Limb (tissue), 2 donors: ENCODE measurements at regions not wholly inside any gene's neighbourhood (a gene's known extent, or its start where the extent isn't known, plus 50 kb on each side); places are given as distances from the start of the nearest gene placed in this dataset.
A peak's percentile ranks its signal among the peaks of the same experiment; 100 is the strongest.

Experiments
- DNase-seq, 2 donors: peaks; one replicate each; pipeline ENCODE4 v3.0.0-alpha.2; 2016; ENCODE audit errors: extremely low spot score in 2 of 2

DNA sequence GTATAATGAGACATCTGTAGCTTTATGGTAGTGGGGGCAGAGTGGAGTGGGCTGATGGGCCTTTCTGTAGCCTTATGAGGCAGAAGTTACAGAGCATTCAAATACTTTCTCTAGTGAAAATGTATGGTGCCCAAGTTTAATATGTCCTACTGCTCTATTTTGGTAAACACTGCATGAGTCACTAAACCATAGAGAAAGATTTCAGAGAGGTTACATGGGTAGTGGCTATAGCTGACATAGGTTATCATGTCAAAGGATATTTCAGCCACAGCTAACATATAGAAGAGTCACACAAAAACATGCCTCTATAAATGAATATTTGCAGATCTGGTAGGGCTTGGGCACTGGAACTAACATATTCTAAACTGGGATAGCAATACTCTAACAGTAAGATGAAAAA lies 212.4 kb upstream of the USP25 start:
- no peak for DNase-seq

DNA sequence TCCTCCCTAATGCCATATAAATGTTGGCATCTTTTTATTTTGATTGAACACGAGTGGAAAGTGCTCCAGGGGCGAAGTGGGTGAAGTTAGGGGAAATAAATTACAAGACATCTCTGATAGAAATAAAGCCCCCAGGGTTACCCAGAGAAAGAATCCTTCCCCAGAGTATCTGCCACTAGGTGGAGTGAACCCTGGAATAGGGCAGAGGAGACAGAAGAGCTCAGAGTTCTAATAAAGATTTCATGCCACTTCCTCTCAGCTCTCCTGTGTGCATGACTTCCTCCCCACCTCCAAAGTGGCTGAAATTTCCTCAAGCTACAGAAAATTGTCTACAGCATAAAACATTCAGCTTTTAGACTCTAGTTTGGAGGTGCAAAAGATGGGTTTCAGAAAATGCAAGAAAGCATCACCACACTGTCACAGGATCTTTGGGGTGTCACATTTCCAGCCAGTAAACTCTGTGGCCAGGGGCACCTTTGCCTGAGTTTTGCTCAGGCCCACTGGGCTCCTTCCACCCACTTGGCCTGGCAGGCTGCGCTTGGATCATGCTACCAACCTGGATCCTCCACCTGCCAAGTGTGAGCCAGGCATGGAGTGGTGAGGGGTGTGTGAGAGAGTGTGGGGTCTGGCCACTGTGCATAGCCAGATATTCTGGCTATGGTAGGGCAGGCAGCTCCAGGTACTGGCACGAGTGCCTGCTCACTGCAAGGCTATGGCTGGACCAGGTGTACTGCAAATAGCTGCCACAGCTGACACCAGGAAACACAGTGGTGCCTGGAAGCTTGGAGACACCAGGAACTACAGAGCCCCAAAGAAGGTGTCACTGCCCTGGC lies 208.8 kb upstream of the USP25 start:
- no peak for DNase-seq

DNA sequence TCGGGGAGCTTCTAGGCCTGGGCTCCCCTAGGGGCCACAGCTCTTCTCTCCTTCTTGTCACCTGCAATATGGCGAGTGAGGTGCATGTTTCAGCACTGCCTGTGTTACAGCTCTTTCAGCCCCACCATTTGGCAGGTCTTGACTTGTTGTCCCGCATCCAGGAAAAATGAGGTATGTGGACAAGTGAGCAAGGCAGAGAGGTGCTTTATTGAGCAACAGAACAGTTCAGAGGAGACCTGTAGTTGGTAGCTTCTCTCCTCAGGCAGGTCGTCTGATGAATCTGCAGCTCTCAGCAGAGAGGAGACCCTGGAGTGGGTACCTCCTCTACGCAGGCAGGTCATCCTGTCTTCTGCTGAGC lies 208.2 kb upstream of the USP25 start:
- no peak for DNase-seq

DNA sequence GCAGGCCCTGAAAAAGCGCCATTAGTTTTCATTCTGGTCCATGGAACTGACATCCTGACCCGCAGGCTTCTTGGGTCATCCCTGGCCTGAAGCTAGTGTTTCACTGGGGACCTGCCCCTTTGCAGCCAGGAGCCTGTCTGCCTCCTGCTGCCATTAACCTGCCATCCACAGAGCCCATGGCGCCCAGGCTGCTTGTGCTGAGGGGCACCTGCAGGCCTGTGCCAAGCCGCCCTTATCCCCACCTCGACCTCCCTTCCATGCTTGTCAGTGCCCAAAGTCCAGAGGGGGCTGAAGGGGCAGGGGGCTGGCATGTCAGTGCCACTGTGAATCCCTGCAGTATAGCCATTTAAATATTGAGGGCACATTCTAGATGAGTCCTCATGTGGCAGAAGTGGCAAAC lies 207.6 kb upstream of the USP25 start:
- DNase-seq, result no peak

DNA sequence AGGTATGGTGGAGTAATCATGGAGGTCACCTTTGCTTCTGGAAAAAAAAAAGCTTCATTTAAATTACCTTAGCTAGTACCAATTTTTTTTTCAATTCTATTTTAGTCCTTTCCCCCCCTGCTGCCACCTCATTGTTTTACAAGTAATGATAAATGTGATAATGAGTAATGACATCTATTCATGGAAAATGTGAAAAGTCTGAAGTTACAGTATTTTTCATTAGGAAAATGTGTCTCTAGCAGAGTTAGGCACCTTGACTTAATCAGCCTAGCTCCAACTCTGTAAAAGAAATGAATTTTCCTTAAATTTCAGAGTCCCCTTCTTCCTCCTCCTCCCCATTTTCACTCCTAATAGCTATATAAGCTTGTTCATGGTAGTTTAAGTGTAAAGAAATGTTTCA lies 204.9 kb upstream of the USP25 start:
- DNase-seq, result no peak

DNA sequence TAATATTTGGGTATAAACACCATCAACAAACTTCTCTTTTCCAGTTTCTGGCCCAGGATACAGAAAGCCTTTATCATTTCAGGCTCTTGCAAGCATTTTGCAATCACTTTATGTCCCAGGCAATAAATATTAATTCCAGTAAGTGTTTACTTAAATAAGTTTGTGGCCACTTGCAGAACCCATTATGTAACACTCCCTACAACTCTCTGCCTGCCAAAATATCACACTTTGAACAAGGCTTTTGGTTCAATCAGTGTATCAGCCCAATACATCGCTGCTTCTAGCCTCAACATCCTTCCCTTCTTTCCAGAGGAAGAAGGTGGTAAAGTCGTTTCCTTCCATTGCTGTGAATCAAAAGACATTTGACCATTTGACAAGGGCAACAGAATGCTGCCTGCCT lies 203.0 kb upstream of the USP25 start:
- no peak for DNase-seq

DNA sequence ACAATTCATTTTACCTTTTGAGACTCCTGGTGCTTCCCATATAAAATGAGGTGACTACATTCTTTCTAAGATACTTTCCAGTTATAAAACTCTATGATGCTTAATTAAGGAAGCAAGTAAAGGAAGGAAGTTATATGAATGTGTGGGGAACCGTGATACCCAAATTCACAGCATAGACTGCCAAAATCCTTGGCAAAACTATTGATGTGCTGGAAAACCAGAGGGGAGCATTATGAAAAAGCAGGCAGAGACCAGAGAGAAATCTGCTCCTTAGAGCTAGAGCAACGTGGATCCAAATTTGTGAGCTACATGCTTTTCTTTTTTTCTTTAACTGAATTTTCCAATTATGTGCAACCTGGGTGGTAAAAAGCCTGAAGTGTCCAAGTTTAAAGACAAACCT lies 201.4 kb upstream of the USP25 start:
- DNase-seq, result no peak

DNA sequence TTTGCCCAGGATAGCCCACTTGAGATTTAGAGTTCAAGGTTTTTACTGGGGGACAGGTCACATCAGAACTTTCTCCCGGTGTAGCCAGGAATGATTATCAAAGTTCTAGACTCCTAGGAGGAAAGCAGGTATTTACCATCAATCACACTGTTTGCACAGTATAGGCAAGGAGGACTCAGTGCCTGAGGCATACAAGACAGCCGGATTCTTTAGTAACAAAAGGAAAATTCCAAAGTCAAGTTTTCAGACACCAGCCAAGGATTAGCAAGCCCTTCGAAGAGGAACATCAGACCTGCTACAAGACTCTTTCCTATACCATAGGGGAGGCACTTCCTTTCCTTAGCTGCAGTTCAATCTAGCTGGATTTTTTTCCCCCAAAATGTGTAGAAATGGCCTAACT lies 197.8 kb upstream of the USP25 start:
- DNase-seq, result no peak

DNA sequence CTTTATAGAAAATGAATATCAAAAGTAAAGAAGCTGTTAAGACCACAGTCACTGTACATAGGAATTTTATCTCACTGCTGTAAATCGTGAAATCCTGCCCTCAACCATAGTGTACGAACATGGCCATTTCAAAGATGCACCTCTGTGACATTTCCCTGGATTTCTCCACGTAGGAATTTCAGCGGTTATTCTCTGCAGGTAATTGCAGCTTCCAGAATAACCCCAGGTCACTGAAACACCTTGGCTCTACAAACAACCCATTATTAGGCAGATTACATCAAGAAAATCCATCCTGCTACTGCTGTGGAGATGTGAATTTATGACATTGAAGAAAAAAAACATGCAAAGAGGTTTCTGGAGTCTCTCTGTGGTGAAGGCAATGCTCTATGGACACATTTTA lies 196.2 kb upstream of the USP25 start:
- no peak for DNase-seq

DNA sequence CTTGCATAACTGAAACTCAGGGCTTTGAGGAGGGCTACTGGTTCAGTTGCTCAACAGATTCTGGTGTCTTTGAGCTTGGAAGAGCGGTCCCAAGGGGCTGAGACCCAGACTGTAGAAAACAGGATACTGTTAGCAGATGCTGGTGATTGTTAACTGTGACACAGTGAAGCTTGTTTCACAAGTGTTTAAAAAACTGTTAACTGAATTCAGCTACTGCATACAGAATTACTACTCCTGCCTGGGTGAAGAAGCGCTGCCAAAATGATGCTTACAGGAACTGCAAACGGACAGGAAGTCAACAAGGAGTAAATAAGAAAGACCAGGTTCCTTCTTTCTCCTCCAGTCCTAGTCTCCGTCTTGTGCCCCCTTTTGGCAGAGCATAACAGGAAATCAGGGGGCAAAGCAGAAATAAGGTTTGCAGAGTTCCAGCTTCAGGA lies 195.3 kb upstream of the USP25 start:
- DNase-seq, result no peak

DNA sequence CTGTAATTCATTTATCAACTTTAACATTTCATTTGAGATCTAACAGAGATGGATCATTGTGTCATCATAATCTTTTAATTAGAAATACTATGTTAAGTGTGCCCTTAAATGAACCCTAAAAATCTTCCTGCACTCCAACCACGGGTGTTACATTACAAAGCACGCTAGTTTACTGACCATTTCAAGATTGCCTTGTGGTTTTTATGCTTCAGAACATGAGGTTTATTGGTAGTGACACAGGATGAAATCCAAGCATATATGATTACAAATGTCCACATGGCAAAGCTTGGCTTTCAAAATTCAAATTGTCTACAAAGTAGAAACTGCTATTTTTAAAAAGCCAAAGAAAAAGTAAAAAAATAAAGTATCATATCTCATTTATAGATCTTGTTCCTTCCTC lies 190.4 kb upstream of the USP25 start:
- DNase-seq, result no peak

DNA sequence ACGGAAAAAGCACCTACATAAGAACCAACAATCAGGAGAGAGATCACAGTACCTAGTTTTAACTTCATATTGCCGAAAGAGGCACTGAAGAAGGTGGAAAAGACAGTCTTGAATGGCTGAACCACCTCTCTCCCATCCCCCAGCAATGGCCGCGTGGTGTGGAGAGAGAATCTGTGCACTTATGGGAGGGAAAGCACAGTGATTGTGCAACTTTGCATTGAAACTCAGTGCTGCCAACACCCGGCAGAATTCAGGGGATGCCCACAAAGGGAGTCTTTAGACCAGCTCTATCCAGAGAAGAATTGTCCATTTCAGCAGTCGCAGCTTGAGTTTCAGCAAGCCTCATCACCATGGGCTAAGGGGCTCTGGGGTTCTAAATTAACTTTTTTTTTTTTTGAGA lies 186.3 kb upstream of the USP25 start:
- no peak for DNase-seq

DNA sequence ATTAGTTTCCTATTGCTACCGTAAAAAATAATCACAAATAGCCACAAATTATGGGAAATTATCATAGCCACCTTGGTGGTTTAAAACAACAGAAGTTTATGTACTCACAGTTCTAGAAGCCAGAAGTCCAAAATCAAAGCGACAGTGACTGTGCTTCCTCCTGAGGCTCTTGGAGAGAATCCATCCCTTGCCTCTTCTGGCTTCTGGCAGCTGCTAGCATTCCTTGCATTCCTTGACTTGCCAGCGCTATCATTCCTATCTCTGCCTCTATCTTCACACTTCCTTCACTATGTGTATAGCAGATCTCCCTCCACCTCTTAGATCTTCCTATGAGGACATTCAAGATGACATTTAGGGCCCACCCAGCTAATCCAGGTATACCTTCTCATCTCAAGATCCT lies 180.1 kb upstream of the USP25 start:
- DNase-seq, result no peak

DNA sequence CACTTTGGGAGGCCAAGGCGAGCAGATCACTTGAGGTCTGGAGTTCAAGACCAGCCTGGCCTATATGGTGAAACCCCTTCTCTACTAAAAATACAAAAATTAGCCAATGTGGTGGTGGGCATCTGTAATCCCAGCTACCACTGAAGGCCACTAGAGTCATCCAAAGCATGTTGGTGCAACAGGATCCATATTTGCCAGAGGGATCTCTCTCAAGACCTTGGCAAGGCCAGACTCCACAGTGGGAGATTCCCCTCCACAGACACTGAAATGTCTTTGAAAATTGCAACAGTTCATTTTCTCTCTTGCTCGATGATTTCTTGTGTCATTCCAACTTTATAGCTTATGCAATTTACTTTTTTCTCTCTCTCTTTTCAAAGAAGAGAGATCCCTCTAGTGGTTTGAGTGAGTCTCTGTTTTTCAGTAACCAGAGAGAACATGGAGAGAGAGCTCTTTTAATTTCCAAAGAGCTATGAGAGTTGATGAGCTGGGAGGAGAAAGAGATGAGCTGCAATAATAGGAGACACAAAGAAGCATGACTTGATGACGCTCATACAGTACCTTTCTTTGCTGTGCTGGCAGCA lies 176.8 kb upstream of the USP25 start:
- DNase-seq, result peak in 1 of 2 donors; percentile 41

DNA sequence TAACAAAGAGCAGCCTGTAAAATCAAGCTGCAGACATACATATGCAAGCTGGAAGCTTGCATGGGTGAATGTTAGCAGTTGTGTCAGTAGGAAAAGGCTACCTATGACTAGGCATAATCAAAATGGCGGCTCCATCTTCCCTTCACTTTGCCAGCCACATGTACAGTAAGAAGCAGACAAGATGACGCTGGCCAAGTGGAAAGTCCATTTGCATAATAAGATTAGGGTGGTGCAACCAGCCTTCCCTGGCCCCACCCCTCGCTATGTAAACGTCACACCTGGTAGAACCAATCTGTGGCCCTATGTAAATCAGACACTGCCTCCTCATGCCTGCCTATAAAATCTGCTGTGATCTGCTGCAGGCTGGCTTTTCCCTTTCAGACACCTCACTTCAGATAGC lies 171.9 kb upstream of the USP25 start:
- no peak for DNase-seq

DNA sequence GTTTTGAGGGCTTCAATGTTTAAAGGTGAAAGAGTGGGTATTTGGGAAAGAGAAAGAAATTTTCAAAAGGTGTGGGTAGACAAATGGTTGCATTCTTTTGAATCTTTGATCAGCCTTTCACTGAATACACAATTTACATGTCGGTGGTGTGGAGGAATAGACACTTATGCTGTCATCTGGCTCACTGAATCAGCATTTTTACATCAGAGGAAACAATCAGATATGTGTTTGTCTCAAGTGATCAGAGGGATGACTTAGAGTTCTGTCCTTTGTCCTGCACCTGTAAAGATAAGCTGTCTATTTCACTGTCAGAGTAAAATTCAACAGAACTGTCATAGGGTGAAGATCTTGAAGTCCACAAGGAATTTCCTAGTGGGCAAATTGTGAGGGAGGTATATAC lies 170.9 kb upstream of the USP25 start:
- no peak for DNase-seq

DNA sequence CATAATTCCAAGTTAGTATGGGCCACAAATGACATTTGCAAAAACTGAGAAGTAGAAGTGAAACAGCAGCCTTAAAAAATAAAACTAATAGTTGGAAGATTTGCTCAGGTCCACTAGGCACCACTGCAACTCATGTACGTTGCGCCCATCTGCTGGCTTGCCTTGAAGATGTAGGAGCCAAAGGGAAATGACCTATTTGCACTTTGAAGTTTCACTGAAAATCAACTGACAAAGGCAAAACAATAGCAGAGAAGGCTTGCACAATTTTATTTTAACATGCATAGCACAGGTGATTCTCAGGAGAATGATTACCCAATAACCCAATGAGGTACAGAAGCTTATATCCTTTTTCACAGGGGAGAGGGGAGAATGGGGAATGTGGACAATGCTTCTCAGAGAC lies 170.1 kb upstream of the USP25 start:
- DNase-seq, result no peak

DNA sequence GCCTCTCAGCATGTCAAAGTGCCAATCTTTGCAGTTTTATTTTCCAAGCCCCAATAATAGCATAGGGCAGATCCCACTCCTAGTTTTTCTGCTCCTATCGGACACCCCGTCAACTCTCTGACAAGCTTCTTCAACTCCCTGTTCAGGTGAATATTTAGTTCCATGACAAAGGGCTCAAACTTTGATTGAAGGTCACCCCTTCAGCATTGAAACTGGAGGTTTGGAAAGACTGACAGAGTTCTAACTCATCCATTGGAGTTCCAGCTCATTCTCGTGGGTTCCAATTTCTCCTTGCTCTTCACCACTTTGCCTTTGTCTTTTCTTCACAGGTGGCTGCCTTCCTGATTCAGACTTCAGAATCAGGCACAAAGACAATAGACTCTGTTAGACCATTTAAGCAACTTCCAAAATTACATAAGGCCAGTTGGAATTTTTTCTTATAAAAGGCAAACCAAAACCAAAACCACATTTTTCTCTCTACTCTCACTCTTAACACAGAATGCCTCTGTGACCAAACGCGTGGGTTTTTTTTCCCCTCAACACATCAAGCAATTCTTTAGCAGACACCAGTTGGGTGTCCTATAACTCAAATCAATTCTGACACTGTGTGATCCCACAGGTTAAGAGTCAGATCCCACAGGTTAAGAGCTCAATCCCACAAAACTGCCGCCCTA lies 169.3 kb upstream of the USP25 start:
- no peak for DNase-seq

DNA sequence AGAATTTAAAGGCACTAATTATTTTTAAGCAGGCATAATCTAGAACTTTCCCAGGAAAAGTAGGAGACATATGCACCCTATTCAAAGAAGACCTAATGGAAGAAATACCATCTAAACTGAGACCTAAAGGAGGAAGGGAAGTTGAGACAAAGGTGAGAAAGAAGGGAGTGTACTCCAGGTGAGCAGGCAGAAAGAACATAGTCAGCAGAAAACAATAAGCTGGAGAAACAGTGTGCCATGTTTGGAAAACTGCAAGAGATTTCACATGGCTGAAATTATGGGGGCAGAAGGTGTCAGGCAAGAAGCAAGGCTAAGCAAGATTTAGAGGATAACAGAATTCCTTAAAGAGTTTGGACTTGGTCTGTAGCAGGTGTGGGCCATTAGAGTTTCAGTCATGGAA lies 167.0 kb upstream of the USP25 start:
- no peak for DNase-seq

DNA sequence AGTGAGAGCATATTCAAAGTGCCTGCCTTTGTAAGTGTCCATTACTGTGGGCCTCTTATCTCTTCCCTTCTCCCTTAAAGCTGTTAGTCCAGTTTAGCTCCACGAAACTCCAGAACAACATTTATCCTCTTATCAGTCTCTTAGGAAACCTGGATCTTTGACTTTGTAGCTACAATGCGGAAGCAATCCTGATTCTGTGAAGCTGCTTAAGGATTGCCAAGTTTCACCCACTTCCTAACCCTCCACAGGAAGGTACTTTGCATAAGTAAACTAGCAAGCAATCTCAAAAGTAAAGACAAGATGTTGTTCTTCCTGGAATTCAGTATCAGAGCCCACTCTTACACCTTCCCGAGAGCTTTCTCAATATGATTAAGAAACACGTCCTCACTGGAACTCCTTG lies 164.9 kb upstream of the USP25 start:
- no peak for DNase-seq

DNA sequence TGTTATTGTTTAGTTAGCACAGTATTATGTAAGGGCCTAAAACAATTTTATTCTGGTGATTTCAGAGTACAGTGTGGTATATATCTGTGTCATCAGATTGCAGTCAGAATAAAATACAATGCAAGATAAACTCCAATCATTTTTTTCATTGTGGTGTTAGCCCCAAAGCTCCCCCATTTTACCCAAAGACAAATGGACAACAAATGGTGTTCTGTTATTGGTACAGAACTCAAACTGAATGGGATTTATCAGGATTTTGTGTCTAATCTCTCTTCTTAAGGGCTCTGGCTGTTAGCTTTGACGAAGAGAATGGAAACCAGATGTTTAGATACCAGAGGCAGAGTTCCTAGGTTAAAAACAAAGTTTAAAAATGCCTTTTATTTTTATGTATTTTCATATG lies 163.1 kb upstream of the USP25 start:
- DNase-seq, result no peak

DNA sequence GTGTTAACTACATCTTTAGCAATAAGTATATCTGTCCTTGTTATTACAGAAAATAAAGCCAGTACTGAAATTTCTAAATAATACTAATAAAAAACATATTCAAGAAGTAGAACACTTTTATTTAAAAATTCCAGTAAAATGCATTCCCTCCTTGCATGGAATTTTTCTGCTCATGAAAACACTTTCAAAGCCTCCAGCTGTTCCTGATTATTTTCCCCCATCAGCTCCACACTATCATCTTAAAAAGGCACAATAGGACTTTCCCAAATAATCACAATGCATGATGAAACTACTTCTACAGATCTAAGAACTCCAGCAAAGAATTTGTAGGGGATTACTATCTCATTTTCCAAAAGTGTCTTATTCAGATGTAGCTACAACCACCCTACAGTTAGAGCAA lies 162.6 kb upstream of the USP25 start:
- peak in 1 of 2 donors; percentile 14 for DNase-seq

DNA sequence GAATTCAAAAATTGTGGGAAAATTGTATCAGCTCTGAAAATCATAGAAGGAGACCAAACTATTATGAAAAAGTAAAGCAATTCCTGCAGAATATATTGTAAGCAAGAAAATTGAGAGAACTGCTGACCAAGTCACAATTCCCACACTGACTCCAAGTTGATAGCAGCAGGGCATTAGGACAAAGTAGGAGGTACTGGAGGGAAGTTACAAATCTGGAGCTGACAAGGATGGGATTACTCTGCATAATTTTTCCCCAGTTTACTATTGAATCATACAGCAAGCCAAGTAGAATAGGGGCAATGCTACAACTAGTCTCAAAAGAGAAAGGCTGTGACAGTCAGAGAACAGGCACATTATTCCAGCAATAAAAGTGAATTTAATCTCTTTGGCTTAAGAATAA lies 161.3 kb upstream of the USP25 start:
- no peak for DNase-seq
